ENCODE measurements at regions not wholly inside any gene's neighbourhood (a gene's known extent, or its start where the extent isn't known, plus 50 kb on each side); places are given as distances from the start of the nearest gene placed in this dataset.
"Not testable (repeated sequence)": the region's sequence is repeated elsewhere in the genome, so short reads cannot be mapped to it uniquely, and the experiment has no call there.

GRCh38 chr2:146414456-146414855 lies 1430.4 kb upstream of the ACVR2A start:
- Histone ChIP-seq H3K9me3 (no peaks in the 10 kb centered on the region), H3K4me1 (ENCODE audit: insufficient read depth) (no peaks in the 10 kb centered on the region), H3K27me3 (no peaks in the 10 kb centered on the region), H3K36me3 (no peaks in the 10 kb centered on the region), H3K4me3 (no peak overlapping the region), H3K27ac (no peak overlapping the region)
- WGBS, 3 donors = 72 to 79% (median 73%) methylated on average over 5 of the region's 5 CpGs
- intact Hi-C loops (cut with DNase I) = no loop called here
- no peak for DNase-seq
- TF ChIP-seq CTCF (IDR thresholded peaks at IDR 0.05) (no peak), EP300 (IDR thresholded peaks at IDR 0.05) (no peak), POLR2A (IDR thresholded peaks at IDR 0.05) (no peak)

GRCh38 chr2:146413086-146413610 lies 1431.7 kb upstream of the ACVR2A start:
- intact Hi-C loops (cut with DNase I) = no loop called here
- Histone ChIP-seq H3K4me1 (ENCODE audit: insufficient read depth) (no peaks in the 10 kb centered on the region), H3K9me3 (no peaks in the 10 kb centered on the region), H3K27ac (no peak overlapping the region), H3K27me3 (no peaks in the 10 kb centered on the region), H3K36me3 (no peaks in the 10 kb centered on the region), H3K4me3 (no peak overlapping the region)
- WGBS, 3 donors = 94 to 95% (median 95%) methylated on average over 22 of the region's 22 CpGs
- no peak for TF ChIP-seq CTCF (IDR thresholded peaks at IDR 0.05)
- no peak for TF ChIP-seq POLR2A (IDR thresholded peaks at IDR 0.05)
- no peak for TF ChIP-seq EP300 (IDR thresholded peaks at IDR 0.05)
- DNase-seq = no peak

GRCh38 chr2:146412625-146413024 lies 1432.2 kb upstream of the ACVR2A start:
- H3K27ac ChIP-seq = no peak overlapping the region
- no peak overlapping the region for H3K4me3 ChIP-seq
- no peak for DNase-seq
- no peaks in the 10 kb centered on the region for H3K4me1 ChIP-seq (ENCODE audit: insufficient read depth)
- H3K27me3 ChIP-seq = no peaks in the 10 kb centered on the region
- 91 to 94% (median 91%) methylated on average over 8 of the region's 8 CpGs for WGBS, 3 donors
- no peaks in the 10 kb centered on the region for H3K9me3 ChIP-seq
- TF ChIP-seq EP300 (IDR thresholded peaks at IDR 0.05) (no peak), POLR2A (IDR thresholded peaks at IDR 0.05) (no peak)
- H3K36me3 ChIP-seq = no peaks in the 10 kb centered on the region
- intact Hi-C loops (cut with DNase I) = no loop called here

- H3K27ac ChIP-seq; DNase-seq; H3K36me3 ChIP-seq; H3K27me3 ChIP-seq; H3K4me1 ChIP-seq (ENCODE audit: insufficient read depth); H3K9me3 ChIP-seq; H3K4me3 ChIP-seq; intact Hi-C loops (cut with DNase I): not testable (repeated sequence)
- WGBS, 3 donors = 91 to 93% (median 92%) methylated on average over 30 of the region's 30 CpGs
Measured at GRCh38 chr2:146405402-146406309, 1439.2 kb upstream of the ACVR2A start.

GRCh38 chr2:146403546-146404160 lies 1441.2 kb upstream of the ACVR2A start:
- WGBS, 3 donors = 92 to 95% (median 95%) methylated on average over 18 to 28 of the region's 28 CpGs
- H3K9me3 ChIP-seq; H3K4me1 ChIP-seq (ENCODE audit: insufficient read depth); intact Hi-C loops (cut with DNase I); H3K4me3 ChIP-seq; DNase-seq; H3K27me3 ChIP-seq; H3K27ac ChIP-seq; H3K36me3 ChIP-seq: not testable (repeated sequence)

GRCh38 chr2:146392631-146393030 lies 1452.2 kb upstream of the ACVR2A start:
- WGBS, 3 donors = 51 to 67% (median 59%) methylated on average over 8 of the region's 8 CpGs
- DNase-seq = no peak
- no peaks in the 10 kb centered on the region for H3K9me3 ChIP-seq
- no peaks in the 10 kb centered on the region for H3K27me3 ChIP-seq
- TF ChIP-seq EP300 (IDR thresholded peaks at IDR 0.05) = no peak
- TF ChIP-seq POLR2A (IDR thresholded peaks at IDR 0.05) = no peak
- TF ChIP-seq CTCF (IDR thresholded peaks at IDR 0.05) = no peak
- intact Hi-C loops (cut with DNase I) = no loop called here
- no peak overlapping the region for H3K27ac ChIP-seq
- H3K4me1 ChIP-seq (ENCODE audit: insufficient read depth) = no peaks in the 10 kb centered on the region
- no peaks in the 10 kb centered on the region for H3K36me3 ChIP-seq
- H3K4me3 ChIP-seq = no peak overlapping the region
